Esophagus squamous epithelium (tissue), 5 donors: ENCODE measurements at regions not wholly inside any gene's neighbourhood (a gene's known extent, or its start where the extent isn't known, plus 50 kb on each side); places are given as distances from the start of the nearest gene placed in this dataset.
"Not testable (repeated sequence)": the region's sequence is repeated elsewhere in the genome, so short reads cannot be mapped to it uniquely, and the experiment has no call there.

Experiments
- DNase-seq: peaks from one replicate; lab custom pipeline; 2025; lab: John Stamatoyannopoulos, UW
- H3K27ac ChIP-seq, 4 donors: fragments of 200-600 bp; sonication (generic); one replicate each; pipeline ENCODE4 v1.5.1; 2016 to 2019; ENCODE audit warnings: mild to moderate bottlenecking in 1 of 4
- H3K27me3 ChIP-seq, 4 donors: fragments of 200-600 bp; sonication (generic); 1 replicate in 3 of 4; 2 replicates in 1 of 4; pipeline versions ENCODE4 v1.5.1 to v1.6.0; 2017 to 2021; ENCODE audit warnings: antibody characterized with exemption in 1 of 4
- H3K36me3 ChIP-seq, 3 donors: fragments of 200-600 bp; sonication (generic); one replicate each; pipeline ENCODE4 v1.5.1; 2016 to 2019
- H3K4me1 ChIP-seq, 3 donors: fragments of 200-600 bp; sonication (generic); one replicate each; pipeline ENCODE4 v1.5.1; 2017 to 2019
- H3K4me3 ChIP-seq, 4 donors: fragments of 200-600 bp; sonication (generic); 1 replicate in 3 of 4; 2 replicates in 1 of 4; pipeline ENCODE4 v1.5.1; 2016 to 2019; ENCODE audit warnings: mild to moderate bottlenecking in 2 of 4, moderate library complexity in 1 of 4
- H3K9me3 ChIP-seq, 3 donors: fragments of 200-600 bp; sonication (generic); one replicate each; pipeline ENCODE4 v1.5.1; 2016 to 2019
- POLR2A ChIP-seq, 4 donors: fragments of 450-650 bp; IDR thresholded peaks; one replicate each; pipeline ENCODE4 v1.6.1; 2017; ENCODE audit warnings: antibody characterized with exemption in 4 of 4, mild to moderate bottlenecking in 4 of 4, moderate library complexity in 3 of 4
- WGBS, 2 donors: methylation state at CpG; one replicate each; pipeline ENCODE4 v1.1.5; 2018; 5-methylcytosine and 5-hydroxymethylcytosine counted together
- intact Hi-C: fragments of 100-400 bp; cut with DNase I; formaldehyde crosslinking; loops from one replicate; pipeline ENCODE4 v1.15.0; 2022
- TF ChIP-seq, protein P1 (sequence below), 6 experiments: fragments of 450-650 bp in 4 of 6; fragments of 200-600 bp in 2 of 6; sonication (generic) in 2 of 6; IDR thresholded peaks; one replicate each; pipeline ENCODE4 v1.5.1; 2016 to 2019; ENCODE audit warnings: antibody characterized with exemption in 6 of 6, mild to moderate bottlenecking in 4 of 6, moderate library complexity in 4 of 6
- donor health status: DM: yes; HTN: yes; CAD: no.

DNA sequence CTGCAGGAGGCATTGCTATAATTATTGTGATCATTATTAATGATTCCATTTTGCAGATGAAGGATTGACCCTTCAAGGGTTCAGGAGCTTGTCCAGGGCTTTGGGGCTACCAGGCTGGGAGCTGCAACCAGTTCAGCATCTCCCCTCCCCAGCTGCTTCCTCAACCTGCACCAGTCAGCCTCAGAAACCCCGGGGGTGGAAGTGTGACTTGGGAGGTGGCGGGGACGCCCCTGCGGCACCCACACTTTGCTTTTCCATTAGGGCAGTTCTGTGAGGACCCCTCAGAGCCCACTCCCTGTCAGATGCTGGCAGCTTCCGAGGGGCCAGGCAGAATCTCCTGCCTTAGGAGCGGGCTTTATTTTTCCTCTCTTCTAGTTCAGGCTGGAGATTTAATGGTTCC lies 85.6 kb downstream of the OLFM1 start:
- Histone ChIP-seq H3K27me3 (peaks cover 0 to 58% (median 0%) of the 10 kb centered on the region in 4 donors), H3K36me3 (no peaks in the 10 kb centered on the region), H3K27ac (no peak overlapping the region), H3K4me1 (no peaks in the 10 kb centered on the region), H3K4me3 (no peak overlapping the region), H3K9me3 (no peaks in the 10 kb centered on the region)
- no peak for TF ChIP-seq POLR2A (IDR thresholded peaks at IDR 0.05)
- TF ChIP-seq, protein P1, sequence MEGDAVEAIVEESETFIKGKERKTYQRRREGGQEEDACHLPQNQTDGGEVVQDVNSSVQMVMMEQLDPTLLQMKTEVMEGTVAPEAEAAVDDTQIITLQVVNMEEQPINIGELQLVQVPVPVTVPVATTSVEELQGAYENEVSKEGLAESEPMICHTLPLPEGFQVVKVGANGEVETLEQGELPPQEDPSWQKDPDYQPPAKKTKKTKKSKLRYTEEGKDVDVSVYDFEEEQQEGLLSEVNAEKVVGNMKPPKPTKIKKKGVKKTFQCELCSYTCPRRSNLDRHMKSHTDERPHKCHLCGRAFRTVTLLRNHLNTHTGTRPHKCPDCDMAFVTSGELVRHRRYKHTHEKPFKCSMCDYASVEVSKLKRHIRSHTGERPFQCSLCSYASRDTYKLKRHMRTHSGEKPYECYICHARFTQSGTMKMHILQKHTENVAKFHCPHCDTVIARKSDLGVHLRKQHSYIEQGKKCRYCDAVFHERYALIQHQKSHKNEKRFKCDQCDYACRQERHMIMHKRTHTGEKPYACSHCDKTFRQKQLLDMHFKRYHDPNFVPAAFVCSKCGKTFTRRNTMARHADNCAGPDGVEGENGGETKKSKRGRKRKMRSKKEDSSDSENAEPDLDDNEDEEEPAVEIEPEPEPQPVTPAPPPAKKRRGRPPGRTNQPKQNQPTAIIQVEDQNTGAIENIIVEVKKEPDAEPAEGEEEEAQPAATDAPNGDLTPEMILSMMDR (IDR thresholded peaks at IDR 0.05) = no peak
- WGBS, 2 donors = 80 to 96% methylated on average over 1 to 4 of the region's 6 CpGs
- no peak for DNase-seq
- intact Hi-C loops = no loop called here

DNA sequence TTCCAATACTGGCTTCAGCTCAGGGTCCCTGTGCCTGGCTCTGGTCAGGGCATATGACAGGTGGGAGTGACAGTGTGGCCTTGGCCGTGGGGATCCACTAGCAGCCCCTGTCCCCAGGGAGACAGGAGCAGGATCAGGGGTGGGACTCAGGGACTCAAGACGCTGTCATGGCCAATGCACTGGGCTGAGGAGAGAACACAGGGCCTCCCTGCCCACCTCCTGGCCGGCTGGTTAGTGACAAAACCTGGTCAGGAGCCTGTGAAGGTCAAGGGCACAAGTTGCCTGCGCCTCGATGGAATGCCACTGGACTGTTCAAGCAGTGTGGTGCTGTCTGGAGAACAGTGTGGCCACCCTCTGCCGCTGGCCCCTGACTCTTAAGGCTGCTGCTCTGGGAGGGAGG lies 86.8 kb downstream of the OLFM1 start:
- Histone ChIP-seq H3K4me3 (no peak overlapping the region), H3K4me1 (no peaks in the 10 kb centered on the region), H3K27me3 (peaks cover 0 to 56% (median 0%) of the 10 kb centered on the region in 4 donors), H3K9me3 (no peaks in the 10 kb centered on the region), H3K27ac (no peak overlapping the region), H3K36me3 (no peaks in the 10 kb centered on the region)
- DNase-seq = no peak
- 60 to 63% methylated on average over 1 to 6 of the region's 6 CpGs for WGBS, 2 donors
- TF ChIP-seq, protein P1 (IDR thresholded peaks at IDR 0.05) = no peak
- no peak for TF ChIP-seq POLR2A (IDR thresholded peaks at IDR 0.05)
- intact Hi-C loops = no loop called here

DNA sequence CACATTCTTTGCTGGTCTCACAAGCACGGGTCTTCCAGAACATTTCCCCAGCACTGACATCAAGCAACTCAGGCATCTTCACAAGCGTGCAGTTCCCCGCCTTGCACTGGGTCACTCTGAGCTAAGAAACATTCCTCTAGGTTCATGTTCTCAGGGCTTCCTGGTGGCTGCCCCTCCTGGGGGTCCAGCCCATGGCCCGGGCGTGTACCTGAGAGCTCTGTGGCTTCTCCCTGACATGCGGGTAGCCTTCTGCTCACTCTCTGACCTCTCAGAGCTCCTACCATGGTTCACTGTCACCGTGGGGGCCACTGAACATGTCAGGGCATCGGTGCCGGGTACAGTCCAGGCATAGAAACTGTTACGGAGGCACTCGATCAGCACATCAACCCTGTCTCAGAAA lies 87.5 kb downstream of the OLFM1 start:
- H3K27ac ChIP-seq = no peak overlapping the region

GRCh38 chr9:135176284-135176683 lies 88.8 kb downstream of the OLFM1 start:
- H3K9me3 ChIP-seq = no peaks in the 10 kb centered on the region
- no peak overlapping the region for H3K27ac ChIP-seq
- H3K27me3 ChIP-seq = peaks cover 0 to 59% (median 0%) of the 10 kb centered on the region in 4 donors
- no peaks in the 10 kb centered on the region for H3K36me3 ChIP-seq
- no peak for DNase-seq
- TF ChIP-seq, protein P1 (IDR thresholded peaks at IDR 0.05) = no peak
- no peak for TF ChIP-seq POLR2A (IDR thresholded peaks at IDR 0.05)
- WGBS, 2 donors = 83% methylated on average over 1 of the region's 20 CpGs; no CpG with 5 or more reads in 1 of the 2 donors
- intact Hi-C loops = no loop called here
- H3K4me1 ChIP-seq = no peaks in the 10 kb centered on the region
- H3K4me3 ChIP-seq = no peak overlapping the region

More for the DNA sequence above, 87.5 kb downstream of the OLFM1 start:
- no peak for DNase-seq
- intact Hi-C loops = no loop called here
- no peak for TF ChIP-seq POLR2A (IDR thresholded peaks at IDR 0.05)
- TF ChIP-seq, protein P1 (IDR thresholded peaks at IDR 0.05) = no peak
- H3K27me3 ChIP-seq = peaks cover 0 to 57% (median 0%) of the 10 kb centered on the region in 4 donors
- H3K9me3 ChIP-seq = no peaks in the 10 kb centered on the region
- no peak overlapping the region for H3K4me3 ChIP-seq
- H3K4me1 ChIP-seq = no peaks in the 10 kb centered on the region
- H3K36me3 ChIP-seq = no peaks in the 10 kb centered on the region
- 76 to 87% methylated on average over 3 to 6 of the region's 11 CpGs for WGBS, 2 donors

DNA sequence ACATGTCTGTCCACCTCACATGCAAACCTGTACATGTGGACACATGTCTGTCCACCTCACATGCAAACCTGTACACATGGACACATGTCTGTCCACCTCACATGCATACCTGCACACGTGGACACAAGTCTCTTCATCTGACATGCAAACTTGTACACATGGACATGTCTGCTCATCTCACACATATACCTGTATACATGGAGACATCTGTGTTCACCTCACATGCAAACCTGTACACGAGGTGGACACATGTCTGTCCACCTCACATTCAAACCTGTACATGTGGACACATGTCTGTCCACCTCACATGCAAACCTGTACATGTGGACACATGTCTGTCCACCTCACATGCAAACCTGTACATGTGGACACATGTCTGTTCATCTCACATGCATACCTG lies 90.1 kb downstream of the OLFM1 start:
- H3K36me3 ChIP-seq, intact Hi-C loops, H3K9me3 ChIP-seq, H3K4me1 ChIP-seq, H3K4me3 ChIP-seq, H3K27ac ChIP-seq, DNase-seq: not testable (repeated sequence)
- WGBS, 2 donors = 37 to 57% methylated on average over 2 of the region's 2 CpGs
- H3K27me3 ChIP-seq = peaks cover 0 to 59% (median 0%) of the 10 kb centered on the region in 4 donors

- 61 to 67% methylated on average over 8 of the region's 10 CpGs for WGBS, 2 donors
- intact Hi-C loops = no loop called here
- no peak for DNase-seq
- H3K4me3 ChIP-seq = no peak overlapping the region
- H3K27ac ChIP-seq = no peak overlapping the region
- H3K9me3 ChIP-seq = no peaks in the 10 kb centered on the region
- no peaks in the 10 kb centered on the region for H3K4me1 ChIP-seq
- H3K27me3 ChIP-seq = peaks cover 0 to 60% (median 0%) of the 10 kb centered on the region in 4 donors
- TF ChIP-seq, protein P1 (IDR thresholded peaks at IDR 0.05) = no peak
- TF ChIP-seq POLR2A (IDR thresholded peaks at IDR 0.05) = no peak
- no peaks in the 10 kb centered on the region for H3K36me3 ChIP-seq
Measured at GRCh38 chr9:135178498-135178897, 91.0 kb downstream of the OLFM1 start.
